MCF 10A (cell line): ENCODE measurements at regions not wholly inside any gene's neighbourhood (a gene's known extent, or its start where the extent isn't known, plus 50 kb on each side); places are given as distances from the start of the nearest gene placed in this dataset.

Experiments used
- BruUV-seq: library from RNA; stranded (reverse); fragments of 400-500 nt; replicated peaks from 2 replicates; lab custom pipeline; 2021; lab: Mats Ljungman, UMichigan
- CTCF ChIA-PET: fragments of 300-600 bp; sonication (Branson Sonifier 250); formaldehyde crosslinking; extraction: SDS; loops from one replicate; lab custom pipeline; 2021; ENCODE audit warnings: antibody characterized with exemption, inconsistent platforms; lab: Yijun Ruan, JAX
- POLR2A ChIA-PET: fragments of 300-600, 350-650 bp; sonication (Branson Sonifier 250); formaldehyde crosslinking; extraction: SDS; loops from one replicate; lab custom pipeline; 2020; ENCODE audit warnings: antibody characterized with exemption, inconsistent platforms; lab: Yijun Ruan, JAX
- DNase-seq: peaks from one replicate; pipeline ENCODE4 v3.0.0-alpha.2; 2018; ENCODE audit not compliant: unreplicated experiment
- H3K27ac Mint-ChIP-seq: one replicate; pipeline ENCODE4 v1.8.0; 2022; ENCODE audit warnings: mild to moderate bottlenecking, low read depth, mixed read lengths; ENCODE audit not compliant: unreplicated experiment
- H3K27me3 Mint-ChIP-seq: one replicate; pipeline ENCODE4 v1.8.0; 2022; ENCODE audit warnings: mixed read lengths; ENCODE audit not compliant: insufficient read depth, unreplicated experiment
- H3K36me3 Mint-ChIP-seq: one replicate; pipeline ENCODE4 v1.8.0; 2022; ENCODE audit warnings: mild to moderate bottlenecking, moderate library complexity, mixed read lengths; ENCODE audit not compliant: insufficient read depth, unreplicated experiment
- H3K4me1 Mint-ChIP-seq: one replicate; pipeline ENCODE4 v1.8.0; 2022; ENCODE audit warnings: mixed read lengths; ENCODE audit not compliant: insufficient read depth, unreplicated experiment
- H3K4me3 Mint-ChIP-seq: one replicate; pipeline ENCODE4 v1.8.0; 2022; ENCODE audit warnings: mild to moderate bottlenecking, moderate library complexity, mixed read lengths; ENCODE audit not compliant: unreplicated experiment
- H3K9me3 Mint-ChIP-seq: one replicate; pipeline ENCODE4 v1.8.0; 2022; ENCODE audit warnings: mixed read lengths; ENCODE audit not compliant: unreplicated experiment
- CTCF ChIP-seq: fragments of 200-600 bp; IDR thresholded peaks from one replicate; pipeline ENCODE4 v1.8.0; 2022; ENCODE audit warnings: antibody characterized with exemption, mild to moderate bottlenecking; ENCODE audit not compliant: unreplicated experiment
- intact Hi-C: fragments of 100-400 bp; cut with micrococcal nuclease; formaldehyde crosslinking; loops from 2 replicates; pipeline ENCODE4 v1.14.1; 2022

GRCh38 chr22:48896766-48897644, 930.7 kb downstream of the BRD1 start:
- H3K9me3 Mint-ChIP-seq: peaks cover 8% of the 10 kb centered on the region

GRCh38 chr22:48895831-48896765, 931.6 kb downstream of the BRD1 start:
- Mint-ChIP-seq H3K36me3 (no peaks in the 10 kb centered on the region), H3K27me3 (no peaks in the 10 kb centered on the region), H3K9me3 (peaks cover 8% of the 10 kb centered on the region), H3K4me3 (no peak overlapping the region), H3K4me1 (no peaks in the 10 kb centered on the region), H3K27ac (no peak overlapping the region)
- ChIA-PET CTCF (no interaction called here), POLR2A (no interaction called here)
- no peak for DNase-seq
- no TSS peak for BruUV-seq
- intact Hi-C loops: no loop called here
- TF ChIP-seq CTCF: no peak

More at GRCh38 chr22:48896766-48897644, 930.7 kb downstream of the BRD1 start:
- CTCF ChIA-PET: no interaction called here
- no peaks in the 10 kb centered on the region for H3K4me1 Mint-ChIP-seq
- no peak overlapping the region for H3K27ac Mint-ChIP-seq
- intact Hi-C loops: no loop called here
- no peak overlapping the region for H3K4me3 Mint-ChIP-seq
- DNase-seq: no peak
- no peak for TF ChIP-seq CTCF
- no TSS peak for BruUV-seq
- H3K27me3 Mint-ChIP-seq: no peaks in the 10 kb centered on the region
- POLR2A ChIA-PET: no interaction called here
- H3K36me3 Mint-ChIP-seq: no peaks in the 10 kb centered on the region

GRCh38 chr22:48895336-48895735, 932.3 kb downstream of the BRD1 start:
- DNase-seq: no peak
- Mint-ChIP-seq H3K27me3 (no peaks in the 10 kb centered on the region), H3K27ac (no peak overlapping the region), H3K9me3 (peaks cover 8% of the 10 kb centered on the region), H3K36me3 (no peaks in the 10 kb centered on the region), H3K4me3 (no peak overlapping the region), H3K4me1 (no peaks in the 10 kb centered on the region)
- ChIA-PET CTCF (no interaction called here), POLR2A (no interaction called here)
- no TSS peak for BruUV-seq
- intact Hi-C loops: no loop called here
- TF ChIP-seq CTCF: no peak

- POLR2A ChIA-PET: no interaction called here
- Mint-ChIP-seq H3K4me1 (no peaks in the 10 kb centered on the region), H3K36me3 (no peaks in the 10 kb centered on the region), H3K27me3 (no peaks in the 10 kb centered on the region), H3K9me3 (peaks cover 8% of the 10 kb centered on the region), H3K4me3 (no peak overlapping the region), H3K27ac (no peak overlapping the region)
- DNase-seq: no peak
- CTCF ChIA-PET: no interaction called here
- intact Hi-C loops: no loop called here
- no peak for TF ChIP-seq CTCF
- BruUV-seq: no TSS peak
Measured at GRCh38 chr22:48894804-48895250, 932.8 kb downstream of the BRD1 start.
